Inflammatory macrophage treated with lipopolysaccharide for 1 hour (primary cell): ENCODE measurements at regions not wholly inside any gene's neighbourhood (a gene's known extent, or its start where the extent isn't known, plus 50 kb on each side); places are given as distances from the start of the nearest gene placed in this dataset.
"Not testable (repeated sequence)": the region's sequence is repeated elsewhere in the genome, so short reads cannot be mapped to it uniquely, and the experiment has no call there.

ENCODE experiments used
- DNase-seq, 2 donors: peaks; one replicate each; pipeline ENCODE4 v3.0.0-alpha.2; 2020 to 2022

DNA sequence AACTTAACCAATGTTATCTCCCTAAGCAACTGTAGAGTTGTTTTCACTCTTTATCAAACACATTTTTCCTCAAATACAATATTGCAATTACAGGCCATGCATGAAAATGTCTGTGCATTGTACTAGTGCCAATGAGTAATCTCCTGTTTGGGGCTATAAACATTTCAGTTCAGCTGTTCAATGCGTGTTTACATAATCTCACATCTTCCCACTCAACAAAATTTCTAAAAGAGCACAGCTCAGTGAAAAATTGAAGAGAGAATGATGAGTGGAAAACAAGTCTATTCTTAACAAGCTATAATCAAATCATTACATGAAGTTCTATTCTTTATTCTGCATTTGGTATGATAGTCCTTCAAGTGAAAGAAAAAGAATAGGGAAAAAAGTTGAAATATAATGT is 780.5 kb upstream of the CDH9 start:
- DNase-seq, result no peak

DNA sequence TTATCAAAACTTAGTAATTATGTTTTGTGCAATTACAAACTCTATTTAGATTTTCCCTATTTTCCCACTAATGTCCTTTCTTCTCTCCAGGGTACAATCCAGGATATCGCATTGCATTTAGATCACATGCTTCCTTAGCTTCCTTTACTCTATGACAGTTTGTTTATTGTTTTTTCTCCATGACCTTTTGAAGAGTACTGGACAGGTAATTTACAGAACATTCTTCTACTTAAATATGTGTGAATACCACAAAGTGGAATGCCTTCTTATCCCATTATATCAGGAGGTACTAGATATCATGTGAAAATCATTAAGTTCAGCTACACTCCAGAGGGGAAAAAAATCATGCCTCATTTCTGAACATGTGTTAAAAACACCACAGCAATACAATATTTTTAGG is 776.6 kb upstream of the CDH9 start:
- no peak for DNase-seq

DNA sequence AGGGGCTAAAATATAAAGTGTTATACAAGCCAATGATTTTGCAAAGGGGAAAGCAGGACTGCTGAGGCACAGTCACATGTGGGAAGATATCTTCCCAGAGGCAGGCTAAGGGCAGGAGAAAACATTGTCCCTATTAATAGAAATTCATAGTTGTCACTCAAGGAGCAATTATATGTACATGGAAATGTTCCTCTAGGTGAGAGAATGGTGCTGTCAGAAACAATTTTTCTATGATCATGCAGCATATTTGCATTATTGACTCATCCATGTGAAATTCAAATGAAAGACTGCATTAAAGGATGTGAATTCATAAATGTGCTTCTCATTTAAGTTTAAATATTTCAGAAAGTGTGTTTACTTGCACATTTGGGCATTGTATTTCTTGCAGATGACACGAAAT is 775.9 kb upstream of the CDH9 start:
- no peak for DNase-seq

DNA sequence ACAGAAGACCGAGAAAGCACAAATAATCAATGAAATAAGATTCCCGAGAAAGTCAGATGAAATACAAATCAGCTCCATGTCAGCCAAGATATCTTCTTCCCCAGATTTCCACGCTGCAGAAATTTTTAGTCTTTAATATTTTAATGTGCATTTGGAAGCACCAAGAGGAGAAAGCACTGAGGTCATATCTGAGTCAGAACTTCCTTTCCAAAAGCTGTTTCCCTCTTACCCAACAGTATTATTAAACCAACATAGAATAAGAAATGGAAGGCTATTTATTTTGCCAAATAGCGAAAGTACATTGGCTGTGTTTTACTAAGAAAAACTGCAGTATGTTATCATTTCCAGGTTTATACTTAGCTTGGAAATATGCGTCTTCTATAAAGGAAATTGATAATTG is 772.1 kb upstream of the CDH9 start:
- no peak for DNase-seq

DNA sequence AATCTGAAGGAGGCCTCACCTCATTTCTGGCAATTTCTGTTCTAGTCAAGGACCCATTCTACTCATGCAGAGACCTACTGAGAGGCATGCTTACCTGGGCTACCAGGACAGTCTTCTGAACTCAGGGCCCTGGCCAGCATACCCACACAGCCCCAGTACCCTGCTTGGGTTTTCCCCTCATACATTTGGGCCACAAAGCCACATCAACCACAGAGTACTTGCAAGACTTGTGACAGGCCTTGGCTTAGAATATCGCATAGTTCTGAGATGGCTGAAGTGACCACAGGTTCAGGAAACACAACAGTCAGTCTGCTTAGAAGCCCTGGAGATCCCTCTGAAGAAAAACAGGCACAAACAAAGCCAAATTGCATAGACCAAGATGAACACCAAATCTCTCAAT is 758.8 kb upstream of the CDH9 start:
- no peak for DNase-seq

DNA sequence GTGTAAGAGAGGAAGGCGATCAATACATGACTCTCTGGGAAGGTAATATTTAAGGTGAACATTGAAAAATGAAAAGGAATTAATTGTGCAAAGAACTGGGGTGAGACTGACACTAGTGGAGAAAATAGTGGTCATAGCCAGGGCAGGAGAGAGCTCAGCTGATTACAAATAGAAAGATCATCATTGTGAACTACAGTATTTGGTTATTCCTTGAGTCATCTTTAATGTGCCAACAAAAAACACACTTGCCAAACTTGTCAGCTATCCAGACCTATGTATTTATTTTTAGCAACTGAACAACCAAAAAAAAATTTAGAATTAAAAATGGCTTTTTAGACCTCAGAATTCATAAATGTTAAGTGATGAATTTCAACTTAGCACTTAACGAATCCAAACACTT is 749.8 kb upstream of the CDH9 start:
- no peak for DNase-seq

DNA sequence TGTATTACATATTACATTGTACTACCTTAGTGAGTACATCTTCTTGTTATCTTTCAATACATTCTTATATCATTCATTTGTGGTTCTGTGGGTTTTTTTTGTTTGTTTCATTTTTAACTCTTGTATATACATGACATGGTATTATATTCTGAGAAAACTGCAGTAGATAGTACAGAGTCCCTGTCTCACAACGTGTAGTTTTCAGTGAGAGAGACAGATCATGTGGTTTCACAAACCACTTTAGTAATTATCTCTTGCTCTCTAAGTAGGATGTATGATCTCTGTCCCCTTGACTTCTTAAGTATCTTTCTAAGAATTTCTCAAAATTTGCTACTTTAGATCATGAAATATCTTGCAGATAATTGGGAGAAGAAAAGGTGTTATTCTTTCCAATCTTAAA is 745.9 kb upstream of the CDH9 start:
- DNase-seq, result no peak

DNA sequence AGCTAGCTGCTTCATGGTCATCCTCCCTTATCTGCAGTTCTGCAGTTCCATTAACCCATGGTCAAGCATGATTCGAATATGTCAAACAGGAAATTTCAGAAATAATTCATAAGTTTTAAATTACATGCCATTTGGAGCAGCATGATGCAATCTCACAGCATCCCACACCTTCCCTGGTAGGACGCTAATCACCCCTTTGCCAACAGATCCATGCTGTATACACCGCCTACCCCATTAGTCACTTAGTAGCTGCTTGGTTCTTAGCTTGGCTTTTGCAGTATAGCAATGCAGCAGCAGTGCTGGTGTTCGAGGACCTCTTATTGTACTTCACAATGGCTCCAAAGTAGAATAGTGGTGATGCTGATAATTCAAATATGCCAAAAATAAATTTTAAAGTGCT is 739.7 kb upstream of the CDH9 start:
- no peak for DNase-seq

DNA sequence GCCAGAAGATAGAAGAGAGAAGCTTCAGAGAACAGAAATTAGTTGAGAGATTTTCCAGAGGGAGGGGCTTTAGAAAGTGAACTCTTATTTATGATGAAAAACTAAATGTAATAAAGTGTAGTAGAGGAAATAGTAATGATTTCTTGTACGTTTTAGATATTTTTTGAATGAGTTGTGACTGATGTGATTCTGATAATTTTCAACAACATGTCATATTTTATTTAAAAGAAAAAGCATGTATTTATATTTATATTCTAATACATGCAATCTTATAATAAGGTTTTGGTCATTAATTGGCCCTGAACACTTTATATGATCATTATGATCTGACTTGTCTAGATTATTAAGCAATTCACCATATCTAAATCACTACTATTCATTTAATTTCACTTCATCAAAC is 735.2 kb upstream of the CDH9 start:
- DNase-seq, result no peak

DNA sequence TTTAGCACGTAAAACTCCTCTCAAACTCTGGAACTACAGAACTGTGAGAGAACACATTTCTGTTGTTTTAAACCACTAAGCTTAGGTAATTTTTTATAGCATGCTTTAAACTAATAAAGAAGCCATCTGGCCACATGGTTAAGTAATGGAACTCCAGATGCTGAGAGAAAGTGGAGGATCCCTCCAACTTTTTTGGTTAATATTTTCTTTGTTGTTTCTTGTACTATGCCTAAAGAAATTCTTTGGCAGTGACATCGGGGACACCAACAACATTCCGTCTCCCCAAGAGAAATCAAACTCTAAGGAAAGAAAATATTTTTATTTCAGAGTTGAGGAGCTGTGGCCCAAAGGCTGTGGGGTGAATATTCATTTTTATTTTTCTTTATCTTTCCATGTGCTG is 734.8 kb upstream of the CDH9 start:
- DNase-seq, result no peak

DNA sequence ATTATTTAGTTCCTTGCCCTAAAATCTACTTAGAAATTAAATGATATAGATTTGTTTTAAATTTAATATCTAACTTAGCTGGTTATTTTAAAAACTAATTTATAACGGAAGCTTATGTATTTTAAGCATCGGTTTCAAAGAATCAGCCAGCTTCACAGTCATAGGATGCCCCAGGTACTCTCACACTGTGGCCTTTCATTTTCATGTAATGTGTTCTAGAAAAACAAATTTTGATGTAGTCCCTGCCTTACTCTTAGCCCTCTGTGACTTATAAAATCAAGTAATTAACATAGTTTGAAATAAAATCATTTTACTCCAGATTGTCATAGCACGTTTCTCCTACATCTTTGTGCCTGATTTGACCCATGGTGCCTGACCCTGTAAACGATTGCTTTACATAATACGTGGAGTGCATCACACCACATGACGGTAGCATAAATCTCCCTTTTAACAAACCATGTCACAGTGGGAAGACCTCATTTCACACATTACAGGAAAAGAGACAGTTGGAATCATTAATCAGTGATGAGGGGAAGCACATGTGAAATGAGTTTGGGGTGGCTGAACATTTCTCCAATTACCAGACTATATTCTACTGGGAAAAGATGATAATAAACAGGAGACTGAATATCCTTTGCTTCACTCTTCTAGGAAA is 731.5 kb upstream of the CDH9 start:
- no peak for DNase-seq

DNA sequence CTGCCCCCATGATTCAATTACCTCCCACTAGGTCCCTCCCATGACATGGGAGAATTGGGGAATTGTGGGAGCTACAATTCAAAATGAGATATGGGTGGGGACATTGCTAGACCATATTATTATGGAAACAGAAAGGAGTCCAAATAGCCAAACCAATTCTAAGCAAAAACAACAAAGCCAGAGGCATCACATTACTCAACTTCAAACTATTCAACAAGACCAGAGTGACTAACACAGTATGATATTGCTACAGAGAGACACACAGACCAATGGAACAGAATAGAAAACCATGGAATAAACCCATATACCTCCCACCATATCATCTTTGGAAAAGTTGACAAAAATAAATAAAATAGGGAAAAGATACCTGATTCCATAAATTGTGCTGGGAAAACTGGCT is 710.5 kb upstream of the CDH9 start:
- no peak for DNase-seq

DNA sequence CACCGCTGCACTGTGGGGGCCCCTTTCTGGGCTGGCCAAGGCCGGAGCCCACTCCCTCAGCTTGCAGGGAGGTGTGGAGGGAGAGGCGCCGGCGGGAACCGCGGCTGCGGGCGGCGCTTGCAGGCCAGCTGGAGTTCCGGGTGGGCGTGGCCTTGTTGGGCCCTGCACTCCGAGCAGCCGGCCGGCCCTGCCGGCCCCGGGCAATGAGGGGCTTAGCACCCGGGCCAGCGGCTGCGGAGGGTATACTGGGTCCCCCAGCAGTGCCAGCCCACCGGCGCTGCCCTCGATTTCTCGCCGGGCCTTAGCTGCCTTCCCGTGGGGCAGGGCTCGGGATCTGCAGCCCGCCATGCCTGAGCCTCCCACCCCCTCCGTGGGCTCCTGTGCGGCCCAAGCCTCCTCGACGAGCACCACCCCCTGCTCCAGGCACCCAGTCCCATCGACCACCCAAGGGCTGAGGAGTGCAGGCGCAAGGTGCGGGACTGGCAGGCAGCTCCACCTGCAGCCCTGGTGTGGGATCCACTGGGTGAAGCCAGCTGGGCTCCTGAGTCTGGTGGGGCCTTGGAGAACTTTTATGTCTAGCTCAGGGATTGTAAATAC is 705.1 kb upstream of the CDH9 start:
- DNase-seq, result not testable (repeated sequence)

DNA sequence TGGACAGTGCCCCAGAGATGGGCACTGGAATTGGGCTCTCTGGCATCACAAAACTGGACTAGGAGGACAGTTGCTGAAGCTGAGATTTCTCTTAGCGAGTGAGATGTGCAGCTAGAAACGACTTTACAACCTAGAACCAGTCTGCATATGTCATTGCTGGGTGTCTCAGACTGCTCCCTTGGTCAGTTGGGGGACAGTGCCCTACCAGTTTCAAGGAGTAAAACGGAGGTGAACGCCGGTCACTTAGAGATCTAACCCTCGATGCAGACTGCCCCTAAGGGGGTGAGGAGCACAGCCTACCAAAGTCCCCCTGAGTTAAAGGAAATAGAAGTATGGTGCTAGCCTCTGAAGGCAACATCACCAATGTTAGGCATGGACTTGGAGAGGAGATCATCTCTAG is 704.4 kb upstream of the CDH9 start:
- no peak for DNase-seq

DNA sequence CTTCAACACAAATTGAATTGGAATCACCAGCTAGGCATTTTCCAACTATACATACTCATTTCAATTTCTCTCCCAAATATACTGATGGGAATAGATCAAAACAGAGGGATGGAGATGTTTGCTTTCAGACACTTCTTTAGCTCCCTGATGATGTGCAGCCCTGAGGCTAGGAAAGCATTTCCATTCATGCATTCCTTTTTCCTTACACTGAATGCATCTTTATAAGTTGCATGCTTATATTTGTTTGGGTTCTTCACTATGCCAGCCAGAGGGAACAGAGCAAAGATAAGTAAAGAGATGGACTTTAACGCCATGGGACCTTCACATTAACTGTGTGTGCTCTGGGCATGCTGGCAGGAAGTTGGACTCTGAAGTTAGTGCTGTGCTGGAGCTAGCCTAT is 696.5 kb upstream of the CDH9 start:
- DNase-seq, result no peak

DNA sequence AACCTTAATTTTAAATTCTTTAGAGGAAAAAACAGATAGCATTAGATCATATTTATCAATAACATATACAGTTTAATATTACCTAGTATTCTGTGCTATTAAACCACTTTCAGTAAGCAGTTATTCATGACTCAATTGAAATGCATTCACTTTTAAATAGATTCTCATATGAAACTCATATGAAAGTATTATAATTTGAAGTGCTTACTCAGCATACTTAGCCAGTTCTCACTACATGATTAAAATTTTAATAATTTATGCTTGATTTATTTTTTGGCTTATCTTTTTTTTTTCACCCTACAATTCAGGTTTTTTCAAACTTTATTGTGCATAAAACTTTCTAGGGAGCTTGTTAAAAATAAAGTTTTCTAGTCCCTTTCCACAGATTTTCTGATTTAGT is 694.9 kb upstream of the CDH9 start:
- no peak for DNase-seq

DNA sequence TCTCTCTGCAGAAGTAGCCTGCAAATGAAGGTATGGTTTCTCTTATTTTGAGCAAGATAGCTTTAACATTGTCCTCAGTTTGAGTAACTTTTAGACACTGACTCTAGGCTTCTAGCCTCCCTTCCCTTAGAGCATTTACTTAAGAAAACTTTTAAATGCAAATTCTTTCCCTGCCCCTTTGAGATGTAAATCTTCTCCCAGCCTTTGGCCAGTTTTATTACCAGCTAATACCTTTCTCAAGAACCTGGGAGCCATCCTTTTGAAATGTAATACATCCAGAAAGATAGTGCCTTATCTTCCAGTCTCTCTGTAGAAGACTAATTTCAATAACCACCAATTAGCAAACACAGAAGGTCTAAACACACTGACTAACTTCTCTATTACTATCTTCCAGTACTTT is 688.9 kb upstream of the CDH9 start:
- DNase-seq, result no peak

DNA sequence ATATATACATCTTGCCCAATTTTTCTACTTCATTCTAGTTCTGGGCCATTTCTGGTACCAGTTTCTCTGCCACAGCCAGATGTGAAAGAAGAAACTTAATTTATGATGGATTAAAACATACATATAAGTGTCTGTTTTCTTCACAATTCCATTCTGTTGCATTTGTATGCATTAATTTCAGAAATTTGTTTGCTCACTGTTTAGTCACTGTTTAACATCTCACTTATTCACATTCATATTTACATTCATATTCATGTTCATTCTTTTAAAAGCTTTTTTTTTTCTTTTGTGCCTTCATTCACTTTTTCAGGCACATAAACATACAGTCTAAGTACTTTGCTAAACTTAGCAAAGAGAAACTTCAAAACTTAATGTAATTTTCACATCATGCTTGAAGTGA is 684.0 kb upstream of the CDH9 start:
- DNase-seq, result no peak

DNA sequence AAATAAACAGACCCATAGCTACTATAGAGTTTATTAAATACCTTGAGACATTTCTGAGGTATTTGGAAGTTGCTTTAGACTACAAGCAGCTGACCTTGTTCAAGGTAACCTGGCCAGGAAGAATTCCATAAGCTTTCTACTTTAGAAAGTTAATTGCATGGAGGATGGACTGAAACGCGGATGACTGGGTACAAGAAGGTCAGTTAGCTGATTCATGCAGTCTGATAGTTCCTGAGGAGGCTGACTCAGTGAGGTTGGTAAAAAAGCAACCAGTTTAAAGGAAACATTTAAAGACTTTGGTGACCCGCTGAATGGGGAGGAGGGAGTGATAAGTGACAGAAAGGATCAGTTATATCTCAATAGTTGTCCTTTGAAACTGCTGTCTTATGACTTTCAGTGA is 670.1 kb upstream of the CDH9 start:
- DNase-seq, result no peak

DNA sequence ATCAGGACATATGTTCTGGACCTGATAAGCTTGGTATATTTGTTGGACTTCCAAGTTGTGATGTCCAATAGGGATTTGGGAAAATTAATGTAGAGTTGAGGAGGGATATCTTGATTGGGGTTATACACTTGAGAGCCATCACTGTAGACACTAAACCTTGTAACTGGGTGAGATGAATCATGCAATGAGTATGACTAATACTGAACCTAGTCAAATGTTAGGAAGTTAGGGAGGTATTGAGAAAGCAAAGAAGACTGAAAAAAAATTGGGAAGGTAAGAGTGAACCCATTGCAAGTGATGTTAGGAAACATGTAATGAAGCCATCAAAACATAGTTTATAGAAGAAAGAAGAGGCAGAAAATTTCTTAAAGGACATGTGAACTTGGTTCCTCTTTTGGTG is 668.4 kb upstream of the CDH9 start:
- DNase-seq, result no peak

DNA sequence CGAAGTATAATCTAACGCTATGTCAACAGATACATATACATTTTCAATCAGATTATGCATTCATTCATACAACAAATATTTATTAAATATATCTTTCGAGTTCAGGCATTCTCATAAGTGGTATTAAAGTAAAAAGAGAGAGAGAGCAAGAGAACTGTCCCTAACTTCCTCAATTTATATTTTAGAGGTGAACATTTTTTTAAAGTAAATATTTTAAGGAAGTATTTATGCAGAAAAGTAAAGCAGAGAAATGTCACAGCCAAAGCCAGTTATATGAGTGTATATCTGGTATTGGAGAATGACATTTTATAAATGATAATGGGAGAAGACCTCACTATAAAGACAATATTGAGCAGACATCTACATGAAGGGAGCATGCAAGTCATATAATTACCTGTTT is 667.3 kb upstream of the CDH9 start:
- no peak for DNase-seq

DNA sequence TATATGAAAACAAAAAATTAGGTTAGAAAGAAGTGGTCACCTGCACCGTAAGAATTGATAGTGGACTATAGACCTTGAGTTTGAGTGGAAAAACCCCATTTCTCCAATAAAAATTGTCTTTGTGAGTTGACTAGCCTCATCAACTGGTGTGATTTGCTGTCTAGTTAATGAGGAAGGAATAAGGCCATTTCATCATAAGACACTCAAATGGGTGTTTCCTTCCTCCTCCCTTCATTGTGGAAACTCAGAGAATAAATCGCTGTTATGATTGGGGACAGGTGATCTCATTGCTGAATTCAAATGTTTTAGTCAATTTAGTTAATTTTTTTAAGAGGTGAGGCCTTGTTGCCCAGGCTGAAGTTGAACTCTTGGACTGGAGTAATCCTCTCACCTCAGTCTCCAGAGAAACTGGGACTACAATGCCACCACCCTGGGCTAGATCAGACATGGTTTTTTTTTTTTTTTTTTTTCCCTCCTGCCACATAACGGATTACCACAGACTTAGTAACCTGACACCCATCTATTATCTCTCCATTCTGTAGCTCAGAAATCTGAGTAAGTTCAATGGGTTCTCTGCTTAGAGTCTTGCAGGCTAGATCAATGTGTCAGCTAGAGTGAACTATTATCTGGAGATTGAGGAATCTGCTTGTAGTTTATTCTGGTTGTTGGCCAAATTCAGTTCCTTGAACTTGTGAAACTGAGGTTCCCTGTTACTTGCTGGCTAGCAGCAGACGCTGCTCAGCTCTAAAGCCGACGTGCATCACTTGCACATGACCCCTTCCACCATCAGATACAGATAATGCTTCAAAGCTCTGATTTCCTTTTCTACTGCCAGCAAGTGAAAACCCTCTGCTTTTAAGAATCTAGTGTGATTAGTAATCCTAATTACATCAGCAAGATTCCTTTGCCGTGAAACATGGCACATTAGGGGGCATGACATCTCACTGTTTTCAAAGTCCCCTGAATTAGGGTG is 663.8 kb upstream of the CDH9 start:
- no peak for DNase-seq

DNA sequence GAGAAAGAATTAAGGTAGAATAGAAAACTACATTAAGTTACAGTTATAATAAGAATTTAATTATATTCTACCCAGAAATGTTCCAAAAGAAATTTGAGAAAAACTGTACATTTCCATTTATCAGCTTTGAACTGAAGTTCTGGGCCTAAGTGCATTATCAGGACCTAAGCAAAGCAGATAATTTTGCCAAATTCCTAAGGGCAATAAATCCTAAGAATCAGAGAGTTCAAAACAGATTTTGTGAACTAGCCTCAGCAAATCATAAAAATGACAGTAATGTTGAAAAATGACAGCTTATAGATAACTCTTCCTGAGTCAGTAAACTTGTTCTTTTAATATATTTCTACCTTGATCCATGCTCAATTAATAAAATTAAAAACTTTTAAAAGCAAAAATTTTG is 662.1 kb upstream of the CDH9 start:
- no peak for DNase-seq

DNA sequence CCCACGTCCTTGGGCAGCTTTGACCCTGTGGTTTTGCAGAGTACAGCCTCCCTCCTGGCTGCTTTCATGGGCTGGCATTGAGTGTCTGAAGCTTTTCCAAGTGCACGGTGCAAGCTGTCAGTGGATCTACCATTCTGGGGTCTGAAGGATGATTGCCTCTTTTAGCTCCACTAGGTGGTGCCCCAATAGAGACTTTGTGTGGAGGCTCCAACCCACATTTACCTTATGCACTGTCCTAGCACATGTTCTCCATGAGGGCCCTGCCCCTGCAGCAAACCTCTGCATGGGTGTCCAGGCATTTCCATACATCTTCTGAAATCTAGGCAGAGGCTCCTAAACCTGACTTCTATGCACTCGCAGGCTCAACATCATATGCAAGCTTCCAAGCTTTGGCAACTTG is 644.2 kb upstream of the CDH9 start:
- no peak for DNase-seq
